ENCODE measurements at regions not wholly inside any gene's neighbourhood (a gene's known extent, or its start where the extent isn't known, plus 50 kb on each side); places are given as distances from the start of the nearest gene placed in this dataset.

DNA sequence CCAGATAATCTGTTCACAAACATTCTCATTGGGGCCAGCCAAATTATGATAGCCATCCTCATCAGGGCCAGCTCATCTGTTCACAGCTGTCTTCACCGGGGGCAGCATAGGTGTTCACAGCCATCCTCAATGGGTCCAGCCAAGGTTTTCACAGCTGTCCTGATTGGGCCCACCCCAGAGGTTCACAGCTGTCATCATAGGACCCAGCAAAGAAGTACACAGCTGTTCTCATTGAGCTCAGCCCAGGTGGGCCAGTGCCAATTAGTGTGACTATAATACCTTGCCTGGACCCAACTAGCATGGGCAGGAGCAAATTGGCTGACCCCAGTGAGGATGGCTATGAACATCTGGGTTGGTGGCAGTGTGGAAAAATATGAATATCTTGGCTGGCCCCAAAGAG, 1166.0 kb downstream of the UQCRFS1 start:
- H3K9me3 Mint-ChIP-seq, result peaks cover 0 to 11% of the 10 kb centered on the region in 2 experiments; a peak in 3 of 5 replicates

More for the DNA sequence above, 1166.0 kb downstream of the UQCRFS1 start:
- Histone ChIP-seq H2AK5ac (ENCODE audit: insufficient read length, low read length) (no peak overlapping the region), H3K79me2 (ENCODE audit: insufficient read depth, low read length) (no peaks in the 10 kb centered on the region), H3K79me1 (ENCODE audit: insufficient read depth, low read depth, low read length, poor library complexity, severe bottlenecking) (no peaks in the 10 kb centered on the region), H4K8ac (replicated peaks; ENCODE audit: insufficient read length, low read depth, low read length) (no peak overlapping the region), H3K4ac (ENCODE audit: low read depth, low read length) (no peak overlapping the region), H3K4me1 (ENCODE audit: insufficient read depth, low read length) (no peaks in the 10 kb centered on the region), H2BK20ac (ENCODE audit: low read depth, low read length, poor library complexity, severe bottlenecking) (no peak overlapping the region), H2BK5ac (ENCODE audit: insufficient read length, low read length) (no peak overlapping the region), H3K27ac (ENCODE audit: insufficient read length, low read depth, low read length) (no peak overlapping the region), H3K27me3 (ENCODE audit: insufficient read depth, low read length) (no peaks in the 10 kb centered on the region), H2BK120ac (ENCODE audit: low read depth, low read length, poor library complexity, severe bottlenecking) (no peak overlapping the region), H3K14ac (ENCODE audit: insufficient read depth, low read length) (no peak overlapping the region), H3K23me2 (ENCODE audit: insufficient read length, low read depth, low read length, poor library complexity, severe bottlenecking) (no peaks in the 10 kb centered on the region), H4K91ac (ENCODE audit: insufficient read length, low read depth, low read length) (no peak overlapping the region), H2AFZ (ENCODE audit: low read length) (no peak overlapping the region), H3T11ph (ENCODE audit: low read length) (no peak overlapping the region), H3K18ac (ENCODE audit: insufficient read length, low read depth, low read length) (no peak overlapping the region), H3K9ac (ENCODE audit: extremely low read depth, insufficient read length, low read length) (no peak overlapping the region), H3K9me3 (ENCODE audit: control insufficient read depth, low read depth, low read length) (no peaks in the 10 kb centered on the region), H2BK15ac (ENCODE audit: low read depth, low read length) (no peak overlapping the region), H3K4me2 (ENCODE audit: insufficient read depth, insufficient read length, low read length) (no peak overlapping the region), H3K56ac (ENCODE audit: insufficient read length, low read depth, low read length) (no peak overlapping the region), H3K23ac (ENCODE audit: insufficient read length, low read depth, low read length) (no peak overlapping the region), H4K20me1 (ENCODE audit: control insufficient read depth, insufficient read depth, insufficient read length) (no peaks in the 10 kb centered on the region), H2BK12ac (ENCODE audit: insufficient read length, low read depth, low read length) (no peak overlapping the region), H4K5ac (ENCODE audit: insufficient read length, low read depth, low read length) (peak overlapping the region; percentile 54)
- DNase-seq, result no peak
- TF ChIP-seq, protein P1, sequence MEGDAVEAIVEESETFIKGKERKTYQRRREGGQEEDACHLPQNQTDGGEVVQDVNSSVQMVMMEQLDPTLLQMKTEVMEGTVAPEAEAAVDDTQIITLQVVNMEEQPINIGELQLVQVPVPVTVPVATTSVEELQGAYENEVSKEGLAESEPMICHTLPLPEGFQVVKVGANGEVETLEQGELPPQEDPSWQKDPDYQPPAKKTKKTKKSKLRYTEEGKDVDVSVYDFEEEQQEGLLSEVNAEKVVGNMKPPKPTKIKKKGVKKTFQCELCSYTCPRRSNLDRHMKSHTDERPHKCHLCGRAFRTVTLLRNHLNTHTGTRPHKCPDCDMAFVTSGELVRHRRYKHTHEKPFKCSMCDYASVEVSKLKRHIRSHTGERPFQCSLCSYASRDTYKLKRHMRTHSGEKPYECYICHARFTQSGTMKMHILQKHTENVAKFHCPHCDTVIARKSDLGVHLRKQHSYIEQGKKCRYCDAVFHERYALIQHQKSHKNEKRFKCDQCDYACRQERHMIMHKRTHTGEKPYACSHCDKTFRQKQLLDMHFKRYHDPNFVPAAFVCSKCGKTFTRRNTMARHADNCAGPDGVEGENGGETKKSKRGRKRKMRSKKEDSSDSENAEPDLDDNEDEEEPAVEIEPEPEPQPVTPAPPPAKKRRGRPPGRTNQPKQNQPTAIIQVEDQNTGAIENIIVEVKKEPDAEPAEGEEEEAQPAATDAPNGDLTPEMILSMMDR (conservative IDR thresholded peaks at IDR 0.05), result no peak
- H3K4me1 Mint-ChIP-seq, result no peaks in the 10 kb centered on the region
- H3K4me3 Mint-ChIP-seq, result no peak overlapping the region
- H3K27ac Mint-ChIP-seq, result no peak overlapping the region; a peak in 1 of 7 replicates
- no peaks in the 10 kb centered on the region for H3K27me3 Mint-ChIP-seq (ENCODE audit: low read depth)
- H3K36me3 Mint-ChIP-seq (ENCODE audit: insufficient read depth in 1 of 3, low read depth in 3 of 3), result no peaks in the 10 kb centered on the region; a peak in 2 of 7 replicates
- WGBS (ENCODE audit: extremely low coverage, insufficient read length, low lambda C conversion rate), result no CpG with 5 or more reads among the region's 1 CpG
